GM21737 (cell line): ENCODE measurements at regions not wholly inside any gene's neighbourhood (a gene's known extent, or its start where the extent isn't known, plus 50 kb on each side); places are given as distances from the start of the nearest gene placed in this dataset.

ENCODE experiments used
- ATAC-seq: cut with Tn5 transposase; IDR thresholded peaks from one replicate; pipeline ENCODE4 v1.9.1; 2021; ENCODE audit warnings: mild to moderate bottlenecking, moderate library complexity; ENCODE audit not compliant: unreplicated experiment

- ATAC-seq, result no peak
Measured at GRCh38 chr1:58013237-58013636, 533.3 kb downstream of the OMA1 start.

- no peak for ATAC-seq
Measured at GRCh38 chr1:58011978-58012377, 534.5 kb downstream of the OMA1 start.

DNA sequence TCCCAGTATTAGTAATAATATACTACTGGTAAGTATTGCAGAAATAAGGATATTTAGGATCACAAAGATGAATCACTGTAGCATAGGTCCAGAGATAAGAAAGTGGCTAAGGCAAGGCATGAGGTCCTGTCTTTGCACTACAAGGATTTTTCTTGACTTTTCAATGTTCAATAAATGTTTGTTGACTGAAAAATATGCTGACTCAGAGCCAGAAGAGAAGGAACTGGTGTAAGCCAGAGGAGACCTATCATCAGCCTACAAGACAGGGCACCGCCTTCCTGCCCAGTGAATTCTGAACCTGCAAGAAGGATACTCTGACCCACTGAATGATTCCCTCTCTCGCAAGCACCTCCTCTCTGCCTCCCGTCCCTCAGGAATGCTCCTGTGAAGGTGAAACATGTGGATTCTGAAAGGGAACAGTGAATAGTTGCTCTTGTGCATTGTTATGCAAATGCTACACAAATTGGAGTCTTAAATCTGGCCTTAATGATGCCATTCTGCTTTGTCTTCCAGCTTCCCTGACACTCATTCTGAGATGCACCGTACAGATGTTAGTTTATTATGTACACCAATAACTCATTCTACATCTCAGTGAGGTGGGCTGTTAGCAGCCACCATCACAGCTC, 540.0 kb downstream of the OMA1 start:
- ATAC-seq, result no peak

- ATAC-seq, result no peak
Measured at GRCh38 chr1:58005212-58005611, 541.3 kb downstream of the OMA1 start.

DNA sequence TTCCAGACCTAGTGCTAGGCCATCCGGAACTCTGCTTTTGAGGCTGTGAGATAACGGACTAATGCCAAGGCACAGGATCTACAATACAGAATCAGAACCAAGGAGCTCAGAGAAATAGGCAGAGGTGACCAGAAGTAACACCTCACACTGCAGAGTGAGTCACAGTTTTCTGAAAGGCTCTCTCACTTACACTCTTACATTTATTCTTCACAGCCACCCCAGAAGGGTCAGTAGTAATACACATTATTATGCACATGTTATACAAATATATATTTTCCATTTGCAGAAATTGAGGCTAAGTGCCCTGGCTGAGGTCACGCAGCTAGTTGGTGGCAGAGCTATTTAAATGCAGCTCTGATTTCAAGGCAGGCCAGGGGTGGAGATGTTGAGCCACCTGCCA, 542.5 kb downstream of the OMA1 start:
- ATAC-seq, result no peak

DNA sequence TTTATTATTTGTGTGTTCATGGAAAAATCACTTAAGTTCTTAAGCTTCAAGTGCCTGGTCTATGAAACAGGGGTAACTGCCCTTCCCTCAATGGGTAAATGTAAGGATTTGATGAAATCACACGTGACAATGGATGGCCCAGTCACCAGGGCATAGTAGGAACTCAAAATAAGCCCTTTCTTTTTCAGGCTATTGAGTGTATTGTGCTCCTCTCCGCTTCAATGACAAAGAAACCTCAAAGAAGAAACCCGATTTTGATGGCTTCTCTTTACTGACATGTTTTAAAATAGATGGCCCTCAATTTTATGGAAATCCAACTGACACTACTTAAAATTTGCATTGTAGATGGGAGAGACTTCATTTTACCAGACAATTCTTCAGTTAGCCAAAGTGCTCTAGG, 543.5 kb downstream of the OMA1 start:
- ATAC-seq, result no peak

- ATAC-seq, result no peak
Measured at GRCh38 chr1:58000821-58001220, 545.7 kb downstream of the OMA1 start.

DNA sequence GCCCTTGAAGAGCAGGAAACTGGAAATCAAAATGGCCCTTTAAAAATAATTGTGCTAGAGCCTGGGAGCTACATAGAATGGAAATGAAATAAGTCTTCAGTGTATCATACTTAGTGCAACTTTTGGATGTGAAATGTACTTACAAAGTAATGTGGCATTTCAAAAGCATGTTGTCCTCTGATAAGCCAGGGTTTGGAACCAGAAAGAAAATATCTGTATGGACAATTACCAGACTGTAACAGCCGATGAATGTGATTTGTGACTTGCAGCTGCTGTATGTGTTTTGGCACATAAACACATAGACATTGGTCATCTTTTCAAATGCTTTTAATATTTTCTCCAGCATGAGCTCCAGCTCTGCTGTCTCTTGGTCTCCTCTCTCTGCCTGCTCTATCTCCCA, 546.4 kb downstream of the OMA1 start:
- ATAC-seq, result no peak

GRCh38 chr1:57996400-57996799, 550.1 kb downstream of the OMA1 start:
- ATAC-seq, result no peak

- no peak for ATAC-seq
Measured at GRCh38 chr1:57991289-57991688, 555.2 kb downstream of the OMA1 start.

DNA sequence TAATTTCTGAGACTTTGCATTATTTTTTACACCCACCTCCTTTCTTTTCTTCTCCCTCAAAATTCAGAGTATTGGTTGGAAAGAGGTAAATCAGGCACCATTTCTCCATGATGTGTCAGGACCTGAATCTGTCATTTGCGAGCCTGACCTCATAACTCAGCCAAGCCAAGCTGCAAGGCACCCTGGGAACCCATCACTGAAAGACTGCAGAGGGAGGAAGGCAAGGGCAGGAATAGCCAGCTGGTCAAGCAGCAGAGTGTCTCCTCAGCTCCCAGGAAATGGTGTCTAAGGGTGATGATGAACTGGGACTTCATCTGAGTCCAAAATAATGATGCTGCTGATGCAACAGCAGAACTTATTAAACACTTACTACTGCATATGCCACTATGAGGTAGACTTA, 556.6 kb downstream of the OMA1 start:
- no peak for ATAC-seq

DNA sequence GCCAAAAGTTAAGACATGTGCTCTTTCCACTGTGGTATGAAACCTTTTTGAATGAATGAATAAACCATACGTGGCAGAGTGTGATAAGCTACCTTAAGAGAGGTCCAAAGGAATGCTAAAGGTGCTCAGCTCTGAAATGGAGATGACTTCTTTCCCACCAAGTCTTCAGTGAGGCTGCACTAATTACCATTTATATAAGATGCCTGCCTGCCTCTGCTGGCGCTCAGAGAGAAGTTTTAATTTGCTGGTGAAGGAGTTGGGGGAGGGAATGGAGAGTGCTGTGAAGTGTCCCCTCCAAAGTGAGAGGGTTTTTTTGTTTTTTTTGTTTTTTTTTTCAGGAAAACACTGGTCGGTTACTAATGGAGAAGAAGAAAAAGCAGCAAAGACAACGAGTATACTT, 559.0 kb downstream of the OMA1 start:
- no peak for ATAC-seq

GRCh38 chr1:57986432-57986831, 560.1 kb downstream of the OMA1 start:
- no peak for ATAC-seq

- ATAC-seq, result no peak
Measured at GRCh38 chr1:57984277-57984676, 560.4 kb upstream of the DAB1 start.

- no peak for ATAC-seq
Measured at GRCh38 chr1:57983441-57983840, 559.6 kb upstream of the DAB1 start.

- no peak for ATAC-seq
Measured at GRCh38 chr1:57982852-57983251, 559.0 kb upstream of the DAB1 start.

DNA sequence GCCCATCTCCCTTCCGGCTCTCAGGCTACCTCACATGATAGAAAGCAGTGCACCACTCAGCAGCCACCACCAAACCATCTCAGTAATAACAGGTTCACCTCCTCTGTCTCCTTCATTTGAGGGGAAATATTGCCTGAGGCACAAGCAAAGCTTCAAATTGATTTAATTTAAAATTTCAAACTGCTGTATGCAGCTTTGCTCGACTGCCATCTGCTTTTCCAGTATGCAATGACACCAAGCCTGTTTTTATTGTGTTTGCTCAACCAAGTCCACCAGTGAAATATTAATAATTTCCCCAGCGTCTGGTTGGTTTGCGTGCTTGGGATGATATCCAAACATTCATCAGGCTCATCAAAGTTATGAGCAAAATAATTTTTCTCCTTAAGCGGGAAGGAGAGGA, 552.4 kb upstream of the DAB1 start:
- no peak for ATAC-seq

GRCh38 chr1:57968321-57968720, 544.5 kb upstream of the DAB1 start:
- ATAC-seq, result no peak

- no peak for ATAC-seq
Measured at GRCh38 chr1:57966751-57967406, 543.0 kb upstream of the DAB1 start.

GRCh38 chr1:57966340-57966739, 542.5 kb upstream of the DAB1 start:
- ATAC-seq, result no peak

- ATAC-seq, result no peak
Measured at GRCh38 chr1:57963581-57963980, 539.7 kb upstream of the DAB1 start.

GRCh38 chr1:57959531-57960241, 535.8 kb upstream of the DAB1 start:
- ATAC-seq, result no peak
